Inflammatory macrophage treated with lipopolysaccharide for 4 hours (primary cell): ENCODE measurements at regions not wholly inside any gene's neighbourhood (a gene's known extent, or its start where the extent isn't known, plus 50 kb on each side); places are given as distances from the start of the nearest gene placed in this dataset.
"Not testable (repeated sequence)": the region's sequence is repeated elsewhere in the genome, so short reads cannot be mapped to it uniquely, and the experiment has no call there.

Experiments used
- DNase-seq: peaks from one replicate; pipeline ENCODE4 v3.0.0-alpha.2; 2020

- DNase-seq: no peak
Measured at GRCh38 chr12:131464081-131464480, 246.8 kb upstream of the SFSWAP start.

GRCh38 chr12:131466306-131466705, 244.6 kb upstream of the SFSWAP start:
- no peak for DNase-seq

DNA sequence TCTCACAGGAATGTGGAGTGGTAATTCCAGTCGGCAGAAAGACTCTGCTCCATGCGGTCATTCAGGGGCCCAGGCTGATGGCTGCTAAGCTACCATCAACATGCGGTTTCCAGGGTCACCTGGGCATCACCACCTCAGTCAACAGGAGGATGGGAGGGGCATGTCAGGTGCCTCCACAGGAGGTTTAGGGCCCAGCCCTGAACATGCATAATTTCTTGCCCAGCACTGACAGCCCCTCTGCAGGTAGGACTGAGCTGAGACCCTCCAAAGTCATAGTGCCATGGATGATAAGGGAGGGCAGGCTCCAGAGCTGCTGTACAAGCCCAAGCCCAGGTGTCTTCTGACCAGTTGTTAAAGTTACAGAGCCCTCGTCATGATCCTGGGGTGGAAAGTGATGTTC, 244.0 kb upstream of the SFSWAP start:
- DNase-seq: no peak

DNA sequence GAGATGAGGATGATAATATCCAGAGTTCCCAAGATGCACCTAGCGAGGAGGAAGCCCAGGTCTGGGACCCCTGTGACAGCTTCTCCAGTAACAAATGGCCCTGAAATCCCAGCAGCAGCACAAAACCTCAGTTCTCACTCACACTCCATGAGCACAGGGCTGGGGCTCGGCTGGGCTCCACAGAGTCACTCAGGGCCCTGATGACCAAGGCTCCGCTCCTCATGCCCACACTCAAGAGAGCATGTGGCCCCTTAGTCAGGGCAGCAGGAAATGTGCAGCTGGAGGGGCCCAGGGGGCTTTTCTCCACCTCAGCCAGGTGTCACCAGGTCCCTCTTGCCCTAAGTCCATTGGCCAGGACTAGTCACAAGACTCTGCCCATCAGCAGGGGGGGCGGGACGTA, 242.7 kb upstream of the SFSWAP start:
- DNase-seq: no peak

DNA sequence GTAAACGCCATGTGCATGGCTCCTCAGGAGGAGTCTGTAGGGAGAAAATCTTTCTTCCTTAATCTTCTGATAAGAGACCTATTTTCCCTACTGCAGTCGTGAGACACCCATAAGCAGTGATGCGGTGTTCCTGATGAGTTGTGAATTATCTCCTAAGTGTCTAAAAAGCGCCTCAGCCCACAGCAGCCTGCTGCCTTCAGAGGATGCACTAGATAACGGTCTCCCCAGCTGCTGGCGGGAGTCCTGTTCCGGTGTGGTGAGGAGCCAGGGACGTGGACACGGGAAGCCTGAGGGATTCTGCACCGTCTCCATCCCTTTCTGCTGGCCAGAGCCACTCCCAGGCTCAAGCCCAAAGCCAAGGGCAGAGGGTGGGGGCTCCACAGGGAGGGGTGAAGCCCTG, 240.9 kb upstream of the SFSWAP start:
- not testable (repeated sequence) for DNase-seq

DNA sequence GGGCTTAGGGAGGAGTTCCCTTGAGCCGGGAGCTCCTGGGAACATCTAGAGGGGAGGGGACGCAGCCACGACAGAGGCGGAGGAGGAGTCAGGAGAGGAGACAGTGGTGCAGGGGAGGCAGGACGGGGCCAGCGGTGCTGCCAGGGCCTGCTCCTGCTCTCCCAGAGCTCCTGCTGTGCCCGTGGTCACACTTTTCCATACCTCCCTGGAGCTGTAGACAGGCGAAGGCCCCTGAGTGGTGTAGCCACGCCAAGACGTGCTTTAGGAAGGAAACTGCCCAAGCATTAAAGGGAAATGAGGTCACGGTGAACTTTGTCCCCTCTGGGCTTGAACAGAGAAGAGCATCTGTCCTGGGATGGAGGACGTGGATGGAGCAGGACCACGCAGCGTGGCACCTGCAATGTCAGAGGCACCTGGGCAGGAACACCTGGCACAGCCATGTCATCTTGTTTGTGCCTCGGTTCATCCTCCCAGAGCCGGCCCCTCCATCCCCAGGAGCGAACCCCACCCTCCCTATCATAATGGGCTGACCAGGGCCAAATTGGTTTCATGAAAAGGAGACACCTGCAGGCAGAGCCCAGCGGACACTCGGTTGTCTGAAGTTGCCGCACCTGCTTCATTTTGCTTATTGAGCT, 239.5 kb upstream of the SFSWAP start:
- no peak for DNase-seq

DNA sequence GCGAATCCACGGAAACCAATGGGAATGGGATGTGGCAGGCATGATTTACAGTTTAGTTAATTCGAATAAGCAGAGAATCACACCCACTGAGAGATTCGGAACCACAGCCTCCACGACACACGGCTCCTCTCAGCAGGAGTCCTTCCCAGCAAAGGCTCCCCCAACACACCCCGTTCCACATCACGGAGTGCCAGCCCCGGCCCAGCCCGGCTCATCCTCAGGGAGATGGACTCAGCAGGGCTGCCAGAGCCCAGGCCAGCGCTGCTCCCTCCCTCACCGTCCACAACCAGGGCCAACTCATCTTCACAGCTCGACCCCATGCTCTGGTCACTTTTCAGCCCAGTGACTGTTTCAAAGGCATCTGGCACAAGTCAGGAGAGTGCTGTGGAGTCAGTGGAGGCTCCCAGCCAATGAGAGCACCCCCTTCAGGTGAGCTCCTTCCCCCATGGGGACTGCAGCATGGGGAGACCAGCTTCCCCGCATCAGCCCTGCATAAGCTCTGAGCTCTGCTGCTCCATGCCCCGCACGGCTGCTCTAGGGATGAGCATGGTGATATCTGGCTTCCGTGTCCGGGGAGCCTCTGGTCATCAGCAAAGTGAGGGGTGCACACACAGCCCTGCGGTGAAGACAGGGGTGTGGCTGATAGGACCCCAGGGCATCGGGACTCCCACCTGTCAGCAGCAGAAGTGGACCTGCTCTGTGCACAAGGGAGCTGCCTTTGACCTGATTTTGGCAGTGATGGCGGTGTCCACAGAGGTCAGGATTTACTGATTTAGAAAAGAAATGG, 238.8 kb upstream of the SFSWAP start:
- no peak for DNase-seq

DNA sequence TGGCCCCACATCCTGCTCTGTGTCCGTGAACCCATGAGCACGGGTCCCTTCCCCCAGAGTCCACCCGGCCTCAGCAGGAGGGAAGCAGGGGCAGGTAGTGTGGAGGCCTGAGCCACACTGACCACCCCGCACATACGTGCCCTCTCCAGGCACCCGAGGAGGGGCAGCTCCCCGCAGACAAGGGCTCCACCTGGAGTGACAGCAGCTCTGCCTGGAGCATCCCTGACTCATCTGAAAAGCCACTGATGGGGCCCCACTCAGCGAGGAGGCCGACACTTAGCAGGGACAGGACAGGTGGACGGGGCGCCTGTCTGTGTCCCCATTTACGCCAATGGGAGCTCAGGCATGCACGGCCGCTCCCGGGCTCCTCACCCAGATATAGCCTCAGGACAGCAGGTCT, 237.6 kb upstream of the SFSWAP start:
- DNase-seq: no peak

DNA sequence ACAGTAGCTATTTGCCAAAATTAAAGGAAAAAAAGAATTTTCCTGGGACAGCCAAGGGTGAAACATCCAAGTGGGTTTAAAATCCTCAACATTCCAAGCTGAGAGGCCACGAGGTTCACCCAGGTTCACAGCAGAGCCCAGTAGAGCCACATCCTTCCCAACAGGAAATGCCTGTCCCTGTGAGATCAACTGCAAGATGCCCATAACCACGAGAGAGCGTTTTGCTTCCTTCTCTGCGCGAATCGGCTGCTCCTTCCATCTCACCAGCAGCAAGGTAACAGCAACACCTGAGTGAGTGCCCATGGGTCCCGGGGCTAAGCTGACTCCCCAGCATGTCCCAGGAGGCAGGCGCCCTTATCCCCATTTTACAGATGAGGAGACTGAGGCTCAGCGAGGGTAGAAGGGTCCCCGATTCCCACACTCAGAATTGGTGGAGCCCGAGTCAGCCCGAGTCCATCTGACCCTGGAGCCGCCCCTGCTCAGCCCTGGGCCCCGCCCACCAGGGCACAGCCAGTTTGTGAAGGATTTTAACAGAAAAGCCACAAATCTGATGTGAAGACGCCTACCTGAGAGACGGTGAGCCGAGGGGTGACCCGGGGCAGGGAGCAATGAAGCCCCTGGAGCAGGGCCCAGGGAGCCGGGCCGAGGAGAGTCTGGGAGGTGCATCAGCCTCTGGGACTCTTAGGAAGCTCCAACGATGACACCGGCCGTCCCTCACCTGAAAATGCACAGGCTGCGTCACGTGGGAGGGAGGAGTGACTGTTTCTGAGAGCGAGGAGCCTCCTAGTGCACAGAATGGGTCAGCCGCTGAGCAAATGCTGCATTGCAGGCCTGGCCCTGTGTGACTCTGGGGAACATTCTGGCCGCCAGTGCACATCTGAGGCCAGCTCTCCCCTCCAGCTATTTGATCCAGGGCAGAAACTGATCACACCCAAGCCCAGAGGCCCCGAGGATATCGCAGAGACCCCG, 236.9 kb upstream of the SFSWAP start:
- no peak for DNase-seq

- DNase-seq: not testable (repeated sequence)
Measured at GRCh38 chr12:131475012-131475411, 235.9 kb upstream of the SFSWAP start.

GRCh38 chr12:131477613-131478012, 233.3 kb upstream of the SFSWAP start:
- DNase-seq: no peak

- no peak for DNase-seq
Measured at GRCh38 chr12:131478468-131478867, 232.4 kb upstream of the SFSWAP start.

DNA sequence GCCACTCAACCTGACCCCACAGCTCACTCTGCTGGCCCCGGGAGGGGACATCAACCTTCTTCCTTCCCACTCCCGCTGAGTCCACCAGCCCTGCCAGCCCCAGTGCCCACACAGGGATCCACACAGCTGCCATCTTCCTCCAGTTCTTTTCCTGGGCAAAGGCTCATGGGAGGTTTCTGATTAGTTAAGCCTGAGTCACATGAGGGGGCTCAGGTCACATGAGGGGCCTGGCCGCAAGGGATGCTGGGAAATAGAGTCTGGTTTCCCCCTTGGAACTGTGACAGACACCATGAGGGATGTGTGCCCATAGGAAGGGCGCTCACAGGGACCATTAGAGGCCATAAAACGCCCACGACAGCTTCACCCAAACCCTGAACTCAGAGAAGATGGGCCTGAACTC, 228.7 kb upstream of the SFSWAP start:
- no peak for DNase-seq

- DNase-seq: no peak
Measured at GRCh38 chr12:131482686-131483085, 228.2 kb upstream of the SFSWAP start.

DNA sequence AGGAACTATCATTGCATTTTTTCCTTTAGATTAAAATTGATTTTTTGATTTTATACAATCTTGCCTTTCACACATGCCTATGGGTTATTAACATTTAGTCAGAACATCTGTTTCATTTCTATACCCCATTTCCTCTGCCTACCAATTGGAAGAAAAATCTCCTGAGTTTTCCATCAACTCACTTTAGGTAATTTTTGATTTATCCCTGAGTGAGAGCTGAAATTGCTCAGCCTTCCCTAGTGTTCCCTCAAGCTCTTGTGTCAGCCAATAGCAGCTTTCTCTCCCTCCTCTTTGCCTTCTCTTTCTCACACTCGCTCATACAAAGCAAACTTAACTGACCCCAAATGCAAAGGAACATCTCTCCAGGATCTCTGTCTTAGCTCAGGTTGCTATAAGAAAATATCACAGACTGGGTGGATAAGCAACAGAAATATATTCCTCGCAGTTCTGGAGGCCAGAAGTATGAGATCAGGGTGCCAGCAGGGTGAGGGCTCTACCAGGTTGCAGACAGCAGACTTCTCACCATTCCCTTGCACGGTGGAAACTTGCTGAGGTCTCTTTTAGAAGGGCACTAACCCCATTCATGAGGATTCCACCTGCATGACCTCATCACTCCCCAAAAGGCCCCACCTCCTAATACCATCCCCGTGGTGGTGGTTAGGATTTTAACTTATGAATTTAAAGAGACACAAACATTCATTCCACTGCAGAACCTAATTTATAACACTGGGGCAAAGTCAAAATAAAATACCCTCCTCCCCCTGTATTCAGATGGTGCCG, 224.2 kb upstream of the SFSWAP start:
- no peak for DNase-seq

DNA sequence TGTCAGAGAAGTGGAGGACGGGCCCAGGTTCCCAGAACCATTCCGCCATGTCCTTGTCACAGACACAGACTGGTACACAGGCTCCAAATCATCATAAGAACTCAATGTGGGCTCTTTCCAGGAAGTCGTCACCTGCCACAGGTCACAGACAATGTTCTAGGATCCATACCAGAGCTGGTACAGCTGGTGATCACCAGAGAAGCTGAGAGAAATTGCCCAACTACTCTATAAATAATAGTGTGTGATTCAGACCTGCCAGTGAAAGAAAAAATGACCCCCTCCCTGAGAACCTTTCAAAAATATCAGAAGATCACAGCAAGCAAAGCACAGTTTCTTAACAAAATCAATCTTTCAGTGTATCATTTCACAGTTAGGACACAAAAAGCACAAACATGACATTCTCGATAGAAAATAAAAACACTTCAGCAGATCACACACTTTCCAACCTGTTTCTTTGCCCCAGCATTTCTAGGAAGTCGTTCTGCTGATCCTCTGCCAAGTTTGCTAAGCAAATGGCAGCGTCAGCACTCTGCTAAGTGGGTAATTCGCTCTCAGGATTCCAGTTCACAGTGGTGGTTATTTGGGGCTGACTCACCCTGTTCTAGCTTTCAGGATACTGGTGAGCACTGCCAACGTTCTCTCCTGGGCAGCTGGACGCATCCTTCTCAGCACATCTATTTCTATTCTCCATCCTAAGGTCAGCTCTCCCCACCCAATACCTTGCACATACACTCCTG, 223.3 kb upstream of the SFSWAP start:
- DNase-seq: no peak

DNA sequence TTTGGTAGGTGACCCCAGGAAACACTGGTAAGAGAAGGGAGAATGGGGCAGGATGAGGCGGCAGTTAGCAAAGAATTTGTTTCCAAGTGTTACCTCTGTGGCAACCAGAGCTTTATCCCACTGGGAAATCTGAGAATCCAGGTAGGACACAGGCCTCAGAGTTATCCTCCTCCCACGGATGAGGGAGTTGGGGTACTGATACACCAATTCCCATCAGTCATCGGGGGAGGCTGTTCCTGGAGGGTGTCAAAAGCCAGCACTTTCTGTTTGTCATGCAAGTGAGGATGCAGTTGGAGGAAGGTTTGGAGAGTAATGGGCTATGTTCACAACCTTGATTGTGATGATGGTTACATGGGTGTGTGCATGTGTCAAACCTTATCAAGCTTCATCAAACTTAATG, 221.2 kb upstream of the SFSWAP start:
- DNase-seq: no peak

GRCh38 chr12:131491155-131491554, 219.7 kb upstream of the SFSWAP start:
- no peak for DNase-seq

- no peak for DNase-seq
Measured at GRCh38 chr12:131491916-131492490, 218.9 kb upstream of the SFSWAP start.

GRCh38 chr12:131493068-131493826, 217.6 kb upstream of the SFSWAP start:
- DNase-seq: no peak

DNA sequence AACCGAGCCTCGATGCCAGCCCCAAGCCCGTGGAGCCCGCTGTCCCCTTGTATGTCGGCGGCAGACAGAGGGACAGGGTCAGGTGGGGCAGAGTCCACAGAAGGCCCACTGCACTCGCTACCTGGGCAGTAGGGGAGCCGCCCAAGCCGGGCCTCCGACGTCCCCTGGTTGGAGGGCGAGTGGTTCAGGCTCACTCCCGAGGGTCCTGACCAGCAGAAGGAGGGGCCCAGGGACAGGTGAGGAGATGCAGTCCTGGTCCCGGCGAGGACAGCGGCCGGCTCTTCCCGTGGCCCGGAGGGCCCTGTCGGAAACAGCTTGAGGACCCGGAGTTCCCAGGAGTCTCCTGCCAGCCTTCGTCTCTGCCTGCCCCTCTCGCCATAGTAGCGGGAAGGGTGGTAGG, 216.7 kb upstream of the SFSWAP start:
- no peak for DNase-seq
